WTC11 (cell line): ENCODE measurements at regions not wholly inside any gene's neighbourhood (a gene's known extent, or its start where the extent isn't known, plus 50 kb on each side); places are given as distances from the start of the nearest gene placed in this dataset.
"Not testable (repeated sequence)": the region's sequence is repeated elsewhere in the genome, so short reads cannot be mapped to it uniquely, and the experiment has no call there.

ENCODE experiments used
- ATAC-seq: fragments of 200-7000 bp; cut with Tn5 transposase; 2 replicates; pipeline ENCODE4 v1.10.0; 2021; ENCODE audit warnings: mild to moderate bottlenecking, moderate library complexity
- CTCF ChIA-PET: fragments of 300-600 bp; sonication (Branson Sonifier 250); formaldehyde crosslinking; loops from one replicate; lab custom pipeline; 2021; ENCODE audit warnings: antibody characterized with exemption; lab: Charles Lee
- POLR2A ChIA-PET: fragments of 350-600 bp; sonication (Branson Sonifier 250); formaldehyde crosslinking; loops from one replicate; lab custom pipeline; 2021; ENCODE audit warnings: antibody characterized with exemption; lab: Charles Lee
- DNase-seq: peaks from one replicate; pipeline ENCODE4 v3.0.0; 2021; ENCODE audit warnings: low spot score
- H3K27ac Mint-ChIP-seq: 2 replicates; pipeline ENCODE4 v1.8.0; 2021; ENCODE audit warnings: mixed read lengths
- H3K27me3 Mint-ChIP-seq: 2 replicates; pipeline ENCODE4 v1.8.0; 2021; ENCODE audit warnings: low read depth, mild to moderate bottlenecking, moderate library complexity, mixed read lengths
- H3K36me3 Mint-ChIP-seq: 2 replicates; pipeline ENCODE4 v1.8.0; 2021; ENCODE audit warnings: mixed read lengths
- H3K4me1 Mint-ChIP-seq: 2 replicates; pipeline ENCODE4 v1.8.0; 2022; ENCODE audit warnings: mixed read lengths
- H3K4me3 Mint-ChIP-seq: 2 replicates; pipeline ENCODE4 v1.8.0; 2021; ENCODE audit warnings: mild to moderate bottlenecking, moderate library complexity, mixed read lengths
- H3K9me3 Mint-ChIP-seq: 2 replicates; pipeline ENCODE4 v1.8.0; 2021; ENCODE audit warnings: mixed read lengths
- CTCF ChIP-seq: fragments of 200-600 bp; IDR thresholded peaks from 2 replicates; pipeline ENCODE4 v1.8.0; 2022; ENCODE audit warnings: antibody characterized with exemption
- E2F4 ChIP-seq: sonication (generic); formaldehyde crosslinking; IDR thresholded peaks from 2 replicates; pipeline ENCODE4 v1.8.1; 2022; ENCODE audit warnings: low read depth, mild to moderate bottlenecking, moderate library complexity, missing genetic modification reagents, borderline replicate concordance
- ERG ChIP-seq: fragments of 250-450 bp; sonication (Bioruptor Pico); IDR thresholded peaks from 2 replicates; pipeline ENCODE4 v1.8.0; 2021; ENCODE audit warnings: mild to moderate bottlenecking
- FOXK1 ChIP-seq: sonication (generic); formaldehyde crosslinking; IDR thresholded peaks from 2 replicates; pipeline ENCODE4 v1.8.0; 2022; ENCODE audit warnings: mild to moderate bottlenecking, moderate library complexity, missing genetic modification reagents
- FOXP4 ChIP-seq: sonication (generic); formaldehyde crosslinking; IDR thresholded peaks from 2 replicates; pipeline ENCODE4 v1.8.0; 2022; ENCODE audit warnings: mild to moderate bottlenecking, missing genetic modification reagents
- IRF1 ChIP-seq: sonication (generic); formaldehyde crosslinking; IDR thresholded peaks from 2 replicates; pipeline ENCODE4 v1.8.0; 2023; ENCODE audit warnings: missing genetic modification reagents
- IRF2 ChIP-seq: sonication (generic); formaldehyde crosslinking; IDR thresholded peaks from 2 replicates; pipeline ENCODE4 v1.8.0; 2022; ENCODE audit warnings: low read depth, missing genetic modification reagents, borderline replicate concordance
- ZNF423 ChIP-seq: fragments of 250-450 bp; sonication (Bioruptor Pico); IDR thresholded peaks from 2 replicates; pipeline ENCODE4 v2.1.2; 2022; ENCODE audit warnings: mild to moderate bottlenecking, moderate library complexity

- TF ChIP-seq FOXP4 (CRISPR knock-in tag) (no peak), IRF1 (CRISPR knock-in tag) (no peak), ZNF423 (CRISPR knock-in tag) (no peak), ERG (CRISPR knock-in tag) (no peak), FOXK1 (CRISPR knock-in tag) (no peak), E2F4 (no peak), IRF2 (no peak)
These were observed 112.5 kb upstream of the LARP1 start (continued) for GRCh38 chr5:154642499-154643245.

GRCh38 chr5:154640213-154640831 is 114.9 kb upstream of the LARP1 start:
- H3K4me3 Mint-ChIP-seq, ATAC-seq, H3K4me1 Mint-ChIP-seq, H3K27me3 Mint-ChIP-seq, H3K27ac Mint-ChIP-seq, POLR2A ChIA-PET, DNase-seq: not testable (repeated sequence)
- peaks cover 16% of the 10 kb centered on the region for H3K36me3 Mint-ChIP-seq
- H3K9me3 Mint-ChIP-seq: peaks cover 19% of the 10 kb centered on the region
- TF ChIP-seq CTCF: peak; percentile 56
- CTCF ChIA-PET: interaction anchor here (0.7 to 1.3 kb wide), 12 partner anchors 8 to 364 kb away, joined by 3 to 13 read pairs (median 4); no protein-coding TSS in a partner anchor

GRCh38 chr5:154636786-154637185 is 118.4 kb upstream of the LARP1 start:
- ATAC-seq, CTCF ChIA-PET, H3K9me3 Mint-ChIP-seq, H3K36me3 Mint-ChIP-seq, H3K4me3 Mint-ChIP-seq, H3K4me1 Mint-ChIP-seq, H3K27ac Mint-ChIP-seq, POLR2A ChIA-PET, DNase-seq, H3K27me3 Mint-ChIP-seq: not testable (repeated sequence)

- ATAC-seq, POLR2A ChIA-PET, H3K4me3 Mint-ChIP-seq, H3K27ac Mint-ChIP-seq, DNase-seq, H3K9me3 Mint-ChIP-seq, H3K27me3 Mint-ChIP-seq, H3K4me1 Mint-ChIP-seq, H3K36me3 Mint-ChIP-seq, CTCF ChIA-PET: not testable (repeated sequence)
These were observed 118.9 kb upstream of the LARP1 start for GRCh38 chr5:154636271-154636670.

GRCh38 chr5:154633744-154634143 is 121.4 kb upstream of the LARP1 start:
- not testable (repeated sequence) for H3K4me3 Mint-ChIP-seq, H3K27me3 Mint-ChIP-seq, H3K4me1 Mint-ChIP-seq, ATAC-seq, H3K9me3 Mint-ChIP-seq, DNase-seq, H3K27ac Mint-ChIP-seq, H3K36me3 Mint-ChIP-seq
- CTCF ChIA-PET: interaction anchor here (1.2 kb wide), 1 partner anchor 166 kb away, joined by 3 read pairs; no protein-coding TSS in a partner anchor
- POLR2A ChIA-PET: interaction anchor here (0.7 kb wide), 1 partner anchor 595 kb away, joined by 3 read pairs; the partner anchor contains the start of gene MFAP3
